WI38 (cell line): ENCODE measurements at regions not wholly inside any gene's neighbourhood (a gene's known extent, or its start where the extent isn't known, plus 50 kb on each side); places are given as distances from the start of the nearest gene placed in this dataset.

Source experiments
- H3K4me3 ChIP-seq: 2 replicates; pipeline ENCODE4 v1.5.1; 2011; ENCODE audit warnings: low read depth, mild to moderate bottlenecking, control low read depth, low read length
- CTCF ChIP-seq: IDR thresholded peaks from 2 replicates; pipeline ENCODE4 v1.5.1; 2012; ENCODE audit warnings: low read depth, mild to moderate bottlenecking, control low read depth, low read length

- H3K4me3 ChIP-seq: no peak overlapping the region
- no peak for TF ChIP-seq CTCF
These were observed 88.7 kb downstream of the ASB1 start for GRCh38 chr2:238515377-238515776.

- TF ChIP-seq CTCF: no peak
- H3K4me3 ChIP-seq: no peak overlapping the region
These were observed 90.5 kb downstream of the ASB1 start for GRCh38 chr2:238517209-238517608.

GRCh38 chr2:238518172-238518820 is 91.6 kb downstream of the ASB1 start:
- H3K4me3 ChIP-seq: no peak overlapping the region
- TF ChIP-seq CTCF: no peak

GRCh38 chr2:238518821-238519186 is 92.1 kb downstream of the ASB1 start:
- H3K4me3 ChIP-seq: no peak overlapping the region
- TF ChIP-seq CTCF: no peak

- TF ChIP-seq CTCF: no peak
These were observed 93.7 kb downstream of the ASB1 start for GRCh38 chr2:238520359-238520886.

GRCh38 chr2:238521002-238521401 is 94.3 kb downstream of the ASB1 start:
- H3K4me3 ChIP-seq: no peak overlapping the region
- no peak for TF ChIP-seq CTCF

More at GRCh38 chr2:238520359-238520886, 93.7 kb downstream of the ASB1 start:
- H3K4me3 ChIP-seq: no peak overlapping the region

- no peak for TF ChIP-seq CTCF
- no peak overlapping the region for H3K4me3 ChIP-seq
These were observed 95.1 kb downstream of the ASB1 start for GRCh38 chr2:238521870-238522269.
